SK-N-SH treated with all-trans-retinoic acid at 6 μM for 48 hours (cell line): ENCODE measurements at regions not wholly inside any gene's neighbourhood (a gene's known extent, or its start where the extent isn't known, plus 50 kb on each side); places are given as distances from the start of the nearest gene placed in this dataset.

Experiments used
- ATAC-seq: fragments of 200-7000 bp; cut with Tn5 transposase; 3 replicates; pipeline ENCODE4 v1.9.1; 2020; ENCODE audit warnings: mild to moderate bottlenecking, moderate library complexity
- ARNTL ChIP-seq: fragments of 450-650 bp; formaldehyde crosslinking; IDR thresholded peaks from 2 replicates; pipeline ENCODE4 v1.5.0; 2020; ENCODE audit warnings: low read depth, mild to moderate bottlenecking, moderate library complexity, borderline replicate concordance
- BACH2 ChIP-seq: fragments of 250-450 bp; sonication (Bioruptor Pico); IDR thresholded peaks from 2 replicates; pipeline ENCODE4 v1.9.0; 2021; ENCODE audit warnings: mild to moderate bottlenecking, borderline replicate concordance
- CSDC2 ChIP-seq: fragments of 250-450 bp; sonication (Bioruptor Pico); IDR thresholded peaks from 2 replicates; pipeline ENCODE4 v1.5.0; 2020; ENCODE audit warnings: mild to moderate bottlenecking, moderate library complexity
- CSRNP3 ChIP-seq: fragments of 250-450 bp; sonication (Bioruptor Pico); IDR thresholded peaks from 2 replicates; pipeline ENCODE4 v1.5.1; 2021; ENCODE audit warnings: mild to moderate bottlenecking, moderate library complexity
- ESRRG ChIP-seq: fragments of 250-450 bp; sonication (Bioruptor Pico); IDR thresholded peaks from 2 replicates; pipeline ENCODE4 v1.6.1; 2021; ENCODE audit warnings: mild to moderate bottlenecking
- GLIS3 ChIP-seq: fragments of 250-450 bp; sonication (Bioruptor Pico); IDR thresholded peaks from 2 replicates; pipeline ENCODE4 v1.5.0; 2020; ENCODE audit warnings: mild to moderate bottlenecking, moderate library complexity
- ISL1 ChIP-seq: fragments of 250-450 bp; sonication (Bioruptor Pico); IDR thresholded peaks from 2 replicates; pipeline ENCODE4 v2.1.2; 2022; ENCODE audit warnings: mild to moderate bottlenecking, moderate library complexity
- OSR1 ChIP-seq: fragments of 250-450 bp; sonication (Bioruptor Pico); IDR thresholded peaks from 2 replicates; pipeline ENCODE4 v1.8.0; 2022; ENCODE audit warnings: moderate library complexity, mild to moderate bottlenecking, inconsistent platforms
- POU6F1 ChIP-seq: fragments of 250-450 bp; sonication (Bioruptor Pico); IDR thresholded peaks from 2 replicates; pipeline ENCODE4 v1.8.0; 2021; ENCODE audit warnings: low read depth, mild to moderate bottlenecking, moderate library complexity, borderline replicate concordance
- PPARA ChIP-seq: fragments of 250-450 bp; sonication (Bioruptor Pico); IDR thresholded peaks from 2 replicates; pipeline ENCODE4 v1.5.0; 2020; ENCODE audit warnings: mild to moderate bottlenecking, borderline replicate concordance
- SNAI2 ChIP-seq: fragments of 250-450 bp; sonication (Bioruptor Pico); IDR thresholded peaks from 2 replicates; pipeline ENCODE4 v1.5.0; 2020; ENCODE audit warnings: mild to moderate bottlenecking, moderate library complexity
- TOX ChIP-seq: fragments of 250-450 bp; sonication (Bioruptor Pico); IDR thresholded peaks from 2 replicates; pipeline ENCODE4 v1.8.0; 2021; ENCODE audit warnings: mild to moderate bottlenecking, moderate library complexity, borderline replicate concordance
- TSHZ2 ChIP-seq: fragments of 250-450 bp; sonication (Bioruptor Pico); IDR thresholded peaks from 2 replicates; pipeline ENCODE4 v1.5.0; 2020; ENCODE audit warnings: mild to moderate bottlenecking, moderate library complexity
- ZFP3 ChIP-seq: fragments of 250-450 bp; sonication (Bioruptor Pico); IDR thresholded peaks from 2 replicates; pipeline ENCODE4 v1.5.0; 2020; ENCODE audit warnings: mild to moderate bottlenecking, moderate library complexity
- ZFP30 ChIP-seq: fragments of 450-650 bp; formaldehyde crosslinking; IDR thresholded peaks from 2 replicates; pipeline ENCODE4 v1.5.0; 2022; ENCODE audit warnings: mild to moderate bottlenecking, moderate library complexity
- ZNF565 ChIP-seq: fragments of 450-650 bp; formaldehyde crosslinking; conservative IDR thresholded peaks from 2 replicates; pipeline ENCODE4 v1.5.0; 2020; ENCODE audit warnings: low read depth, mild to moderate bottlenecking, moderate library complexity
- ZNF8 ChIP-seq: fragments of 450-650 bp; formaldehyde crosslinking; IDR thresholded peaks from 2 replicates; pipeline ENCODE4 v1.5.0; 2020; ENCODE audit warnings: mild to moderate bottlenecking, moderate library complexity
- TF ChIP-seq, protein P1 (sequence below): fragments of 250-450 bp; sonication (Bioruptor Pico); IDR thresholded peaks from 2 replicates; pipeline ENCODE4 v1.8.0; 2020; ENCODE audit warnings: mild to moderate bottlenecking, moderate library complexity, borderline replicate concordance
- TF ChIP-seq, protein P2 (sequence below): fragments of 250-450 bp; sonication (Bioruptor Pico); IDR thresholded peaks from 2 replicates; pipeline ENCODE4 v1.5.1; 2020; ENCODE audit warnings: low read depth, mild to moderate bottlenecking, moderate library complexity

DNA sequence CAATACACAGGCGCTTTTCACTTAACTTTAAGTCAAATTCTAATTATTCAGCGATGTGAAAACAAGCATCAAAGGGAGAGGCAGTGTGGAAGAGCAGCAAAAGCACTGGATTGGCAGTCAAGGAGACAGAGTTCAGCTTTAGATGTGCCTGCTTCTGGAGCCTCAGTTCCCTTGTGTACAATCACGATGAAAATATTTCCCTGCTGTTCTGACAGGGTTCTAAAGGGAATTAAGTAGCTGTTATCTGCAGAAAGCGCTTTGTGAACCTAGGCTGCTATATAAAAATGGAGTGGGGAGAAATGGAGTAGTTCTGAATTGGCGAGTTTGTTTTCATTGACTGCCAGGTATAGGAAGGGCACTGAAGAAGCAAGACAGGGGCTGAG, 237.8 kb upstream of the SP8 start:
- no peak for TF ChIP-seq ISL1 (CRISPR knock-in tag)
- TF ChIP-seq, protein P1, sequence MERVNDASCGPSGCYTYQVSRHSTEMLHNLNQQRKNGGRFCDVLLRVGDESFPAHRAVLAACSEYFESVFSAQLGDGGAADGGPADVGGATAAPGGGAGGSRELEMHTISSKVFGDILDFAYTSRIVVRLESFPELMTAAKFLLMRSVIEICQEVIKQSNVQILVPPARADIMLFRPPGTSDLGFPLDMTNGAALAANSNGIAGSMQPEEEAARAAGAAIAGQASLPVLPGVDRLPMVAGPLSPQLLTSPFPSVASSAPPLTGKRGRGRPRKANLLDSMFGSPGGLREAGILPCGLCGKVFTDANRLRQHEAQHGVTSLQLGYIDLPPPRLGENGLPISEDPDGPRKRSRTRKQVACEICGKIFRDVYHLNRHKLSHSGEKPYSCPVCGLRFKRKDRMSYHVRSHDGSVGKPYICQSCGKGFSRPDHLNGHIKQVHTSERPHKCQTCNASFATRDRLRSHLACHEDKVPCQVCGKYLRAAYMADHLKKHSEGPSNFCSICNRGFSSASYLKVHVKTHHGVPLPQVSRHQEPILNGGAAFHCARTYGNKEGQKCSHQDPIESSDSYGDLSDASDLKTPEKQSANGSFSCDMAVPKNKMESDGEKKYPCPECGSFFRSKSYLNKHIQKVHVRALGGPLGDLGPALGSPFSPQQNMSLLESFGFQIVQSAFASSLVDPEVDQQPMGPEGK, result no peak
- no peak for TF ChIP-seq TSHZ2 (CRISPR knock-in tag)
- no peak for TF ChIP-seq PPARA
- no peak for TF ChIP-seq TOX (CRISPR knock-in tag)
- no peak for TF ChIP-seq BACH2 (CRISPR knock-in tag)
- TF ChIP-seq CSDC2 (CRISPR knock-in tag), result no peak
- ATAC-seq, result no peak

DNA sequence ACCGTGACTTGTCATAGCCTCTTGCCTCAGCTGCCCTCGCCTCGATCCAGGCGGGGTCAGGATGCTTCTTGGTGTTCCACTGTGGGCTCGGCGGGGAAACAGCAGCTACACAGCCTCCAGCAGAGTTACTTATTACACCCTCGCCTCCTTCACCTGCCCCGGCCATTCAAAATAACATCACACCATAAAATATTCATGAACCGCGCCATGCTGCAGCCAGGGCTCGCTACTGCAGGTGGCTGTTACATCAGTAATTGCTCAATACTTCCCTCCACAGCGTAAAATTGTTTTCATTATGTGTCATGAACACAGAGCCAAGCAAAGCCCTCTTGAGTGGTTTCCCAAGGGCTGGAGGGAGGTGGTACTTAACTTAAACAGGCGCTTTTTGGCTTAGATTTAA, 241.5 kb upstream of the SP8 start:
- no peak; the same call in 2 of the 3 replicates for ATAC-seq
- TF ChIP-seq ZNF565 (CRISPR knock-in tag) (no peak), ZFP3 (CRISPR knock-in tag) (no peak), TSHZ2 (CRISPR knock-in tag) (no peak), CSDC2 (CRISPR knock-in tag) (no peak), CSRNP3 (CRISPR knock-in tag) (no peak), GLIS3 (CRISPR knock-in tag) (no peak), ESRRG (CRISPR knock-in tag) (no peak)
- TF ChIP-seq, protein P1, result no peak

DNA sequence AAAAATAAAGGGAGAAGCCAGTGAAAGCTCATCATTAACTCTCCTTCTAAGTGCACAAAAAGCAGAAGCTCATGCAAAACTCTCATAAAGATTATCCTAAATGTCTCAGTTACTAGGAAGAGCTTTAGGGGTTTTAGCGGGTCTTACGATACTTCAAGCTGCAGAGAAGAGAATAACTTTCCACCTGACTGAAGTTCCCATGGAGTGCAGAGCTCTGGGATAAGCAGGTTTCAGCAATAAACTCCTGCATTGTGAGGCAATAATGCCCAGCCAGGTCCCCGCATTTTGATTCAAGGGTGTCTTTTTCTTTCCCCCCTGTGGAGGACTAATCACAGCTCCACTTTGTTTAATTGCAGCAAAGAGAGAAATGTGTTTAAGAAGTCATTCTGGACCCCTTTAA, 241.9 kb upstream of the SP8 start:
- TF ChIP-seq SNAI2 (CRISPR knock-in tag) (no peak), ISL1 (CRISPR knock-in tag) (no peak), GLIS3 (CRISPR knock-in tag) (no peak), OSR1 (CRISPR knock-in tag) (no peak)
- no peak for ATAC-seq

- ATAC-seq, result no peak
- TF ChIP-seq ZFP3 (CRISPR knock-in tag), result no peak
- TF ChIP-seq, protein P1, result no peak
- TF ChIP-seq, protein P2, sequence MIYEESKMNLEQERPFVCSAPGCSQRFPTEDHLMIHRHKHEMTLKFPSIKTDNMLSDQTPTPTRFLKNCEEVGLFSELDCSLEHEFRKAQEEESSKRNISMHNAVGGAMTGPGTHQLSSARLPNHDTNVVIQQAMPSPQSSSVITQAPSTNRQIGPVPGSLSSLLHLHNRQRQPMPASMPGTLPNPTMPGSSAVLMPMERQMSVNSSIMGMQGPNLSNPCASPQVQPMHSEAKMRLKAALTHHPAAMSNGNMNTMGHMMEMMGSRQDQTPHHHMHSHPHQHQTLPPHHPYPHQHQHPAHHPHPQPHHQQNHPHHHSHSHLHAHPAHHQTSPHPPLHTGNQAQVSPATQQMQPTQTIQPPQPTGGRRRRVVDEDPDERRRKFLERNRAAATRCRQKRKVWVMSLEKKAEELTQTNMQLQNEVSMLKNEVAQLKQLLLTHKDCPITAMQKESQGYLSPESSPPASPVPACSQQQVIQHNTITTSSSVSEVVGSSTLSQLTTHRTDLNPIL (CRISPR knock-in tag), result no peak
- TF ChIP-seq POU6F1 (CRISPR knock-in tag), result no peak
- TF ChIP-seq ZFP30, result no peak
- no peak for TF ChIP-seq OSR1 (CRISPR knock-in tag)
- no peak for TF ChIP-seq ZNF8
- no peak for TF ChIP-seq ISL1 (CRISPR knock-in tag)
- no peak for TF ChIP-seq BACH2 (CRISPR knock-in tag)
- TF ChIP-seq ARNTL, result no peak
Measured at GRCh38 chr7:21029006-21029405, 242.3 kb upstream of the SP8 start.
